ENCODE measurements at regions not wholly inside any gene's neighbourhood (a gene's known extent, or its start where the extent isn't known, plus 50 kb on each side); places are given as distances from the start of the nearest gene placed in this dataset.

DNA sequence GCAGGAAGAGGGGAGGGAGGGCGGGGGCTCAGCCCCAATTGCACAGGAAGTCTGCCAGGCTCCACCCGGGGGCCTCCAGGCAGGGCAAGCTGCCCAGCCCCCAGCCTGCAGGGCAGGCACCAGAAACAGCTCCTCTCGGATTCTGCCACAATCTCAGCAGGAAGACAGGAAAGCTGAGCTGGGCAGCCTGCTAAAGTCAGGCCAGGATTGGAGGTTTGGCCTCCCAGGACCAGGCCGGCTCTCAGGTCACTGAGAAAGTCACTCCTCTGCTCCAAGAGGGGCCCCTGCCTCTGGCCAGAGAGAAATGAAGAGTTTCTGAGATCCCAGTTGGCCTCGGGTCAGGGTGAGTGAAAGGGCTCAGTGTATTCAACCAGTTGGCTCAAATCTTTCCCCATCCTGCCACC, 54.6 kb upstream of the STXBP1 start:
- CTCF ChIA-PET = interaction anchor here (0.7 to 5.0 kb wide), 5 partner anchors 16 to 57 kb away, joined by 3 to 21 read pairs (median 3); no protein-coding TSS in a partner anchor
- DNase-seq (ENCODE audit: low read depth) = no peak
- POLR2A ChIA-PET = interaction anchor here (0.7 to 0.8 kb wide), 2 partner anchors 15 to 21 kb away, joined by 6 to 11 read pairs; no protein-coding TSS in a partner anchor
- no peak for TF ChIP-seq CTCF (IDR thresholded peaks at IDR 0.05; ENCODE audit: insufficient read depth, low read depth, low read length)
- Histone ChIP-seq H3K27me3 (ENCODE audit: control insufficient read depth, insufficient read depth, low read length) (no peaks in the 10 kb centered on the region), H3K36me3 (ENCODE audit: control insufficient read depth, insufficient read depth, low read length) (peaks cover 29% of the 10 kb centered on the region), H3K4me3 (ENCODE audit: low read depth, low read length) (no peak overlapping the region)

DNA sequence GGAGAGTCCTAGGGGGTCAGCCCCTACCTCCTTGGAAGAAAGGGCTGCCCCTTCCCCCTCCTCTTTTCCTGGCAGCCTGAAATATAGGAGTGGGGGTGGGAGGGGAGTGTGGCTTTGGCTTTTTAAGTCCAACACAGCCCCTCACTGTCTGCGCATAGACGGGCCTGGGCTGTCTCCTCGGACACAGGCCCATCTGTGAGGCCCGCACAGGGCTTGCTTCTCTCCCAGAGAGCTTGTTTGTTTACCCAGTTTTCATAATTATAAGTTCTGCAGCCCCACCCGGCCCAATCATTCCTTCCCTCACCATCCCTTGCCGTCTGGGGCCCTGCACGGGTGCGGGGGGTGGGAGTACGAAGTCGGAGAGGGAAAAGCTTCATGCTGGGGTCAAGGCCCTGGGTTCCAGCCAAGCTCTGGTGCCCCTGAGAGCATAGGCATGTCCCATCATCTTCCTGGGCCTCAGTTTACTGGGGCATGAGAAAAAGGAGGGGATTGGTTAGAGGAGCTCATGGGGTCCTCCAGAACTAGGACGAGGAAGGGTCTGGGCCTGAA, 54.0 kb upstream of the STXBP1 start:
- POLR2A ChIA-PET = interaction anchor here (0.7 to 1.0 kb wide), 3 partner anchors 9 to 21 kb away, joined by 3 to 11 read pairs (median 6); no protein-coding TSS in a partner anchor
- no peak for DNase-seq (ENCODE audit: low read depth)

DNA sequence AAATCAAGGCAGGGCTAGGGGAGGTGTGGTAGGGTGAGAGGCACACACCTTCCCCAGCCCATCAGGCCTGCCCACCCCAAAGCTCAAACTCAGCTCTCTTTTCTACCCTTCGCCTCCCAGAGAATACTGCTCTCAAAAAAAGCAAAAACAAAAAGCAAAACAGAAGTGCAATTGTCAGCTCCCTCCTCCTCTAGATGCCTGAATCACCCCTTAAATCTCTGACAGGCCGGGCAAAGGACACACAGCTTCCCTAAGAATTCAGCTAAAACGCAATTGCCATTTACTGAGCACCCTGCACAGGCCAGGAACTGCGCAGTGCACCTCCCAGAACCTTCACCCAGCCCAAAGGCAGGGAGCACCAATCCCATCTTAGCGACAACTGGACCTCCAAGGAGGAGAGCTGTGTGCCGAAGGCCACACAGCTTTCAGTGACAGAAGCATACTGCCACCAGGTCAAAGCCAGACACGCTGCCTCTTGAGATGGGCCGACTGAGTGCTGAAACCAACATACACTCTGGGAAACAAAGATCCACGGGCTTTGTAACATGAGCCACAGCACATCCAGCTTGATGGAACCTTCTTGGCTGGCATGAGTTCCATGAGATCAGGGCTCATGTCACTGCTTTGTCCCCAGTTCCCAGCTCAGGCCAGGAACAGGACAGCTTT, 53.4 kb upstream of the STXBP1 start:
- Histone ChIP-seq H3K36me3 (ENCODE audit: control insufficient read depth, insufficient read depth, low read length) (peaks cover 32% of the 10 kb centered on the region), H3K27me3 (ENCODE audit: control insufficient read depth, insufficient read depth, low read length) (no peaks in the 10 kb centered on the region), H3K4me3 (ENCODE audit: low read depth, low read length) (no peak overlapping the region)
- CTCF ChIA-PET = interaction anchor here (0.7 to 5.0 kb wide), 6 partner anchors 16 to 176 kb away, joined by 4 to 21 read pairs (median 6); partner anchors contain the start of gene TOR2A
- no peak for TF ChIP-seq CTCF (IDR thresholded peaks at IDR 0.05; ENCODE audit: insufficient read depth, low read depth, low read length)
- DNase-seq (ENCODE audit: low read depth) = no peak
- POLR2A ChIA-PET = interaction anchor here (0.7 to 1.0 kb wide), 2 partner anchors 8 to 249 kb away, joined by 3 read pairs; no protein-coding TSS in a partner anchor

More for the DNA sequence above, 54.0 kb upstream of the STXBP1 start:
- Histone ChIP-seq H3K27me3 (ENCODE audit: control insufficient read depth, insufficient read depth, low read length) (no peaks in the 10 kb centered on the region), H3K4me3 (ENCODE audit: low read depth, low read length) (peak overlapping the region; percentile 6; the same call in 1 of the 2 replicates), H3K36me3 (ENCODE audit: control insufficient read depth, insufficient read depth, low read length) (peaks cover 33% of the 10 kb centered on the region)
- CTCF ChIA-PET = interaction anchor here (1.2 to 5.0 kb wide), 5 partner anchors 16 to 177 kb away, joined by 4 to 21 read pairs (median 7); partner anchors contain the start of gene TOR2A
- no peak for TF ChIP-seq CTCF (IDR thresholded peaks at IDR 0.05; ENCODE audit: insufficient read depth, low read depth, low read length)

DNA sequence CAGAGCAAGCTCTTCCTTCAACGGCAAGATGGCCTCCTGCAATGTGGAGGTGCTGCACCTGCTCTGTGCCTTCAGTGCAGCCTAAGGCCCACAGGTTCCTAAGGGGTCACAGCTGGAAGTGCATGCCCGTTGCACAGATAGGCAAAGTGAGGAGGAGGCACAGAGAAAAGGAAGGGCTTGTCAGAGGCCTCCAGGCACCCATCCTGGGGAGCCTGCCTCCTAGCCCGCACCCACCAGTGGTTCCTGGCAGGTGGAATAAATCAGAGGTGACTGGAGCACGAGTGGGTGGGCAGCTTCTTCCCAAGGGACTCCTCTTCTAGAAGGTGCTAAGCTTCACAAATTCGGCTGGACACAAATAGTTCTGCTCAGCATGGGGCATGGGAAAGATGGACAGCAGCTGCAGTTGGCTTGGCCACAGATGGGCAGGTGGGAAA, 52.8 kb upstream of the STXBP1 start:
- Histone ChIP-seq H3K36me3 (ENCODE audit: control insufficient read depth, insufficient read depth, low read length) (peaks cover 32% of the 10 kb centered on the region), H3K27me3 (ENCODE audit: control insufficient read depth, insufficient read depth, low read length) (no peaks in the 10 kb centered on the region), H3K4me3 (ENCODE audit: low read depth, low read length) (no peak overlapping the region)
- no peak for DNase-seq (ENCODE audit: low read depth)
- POLR2A ChIA-PET = interaction anchor here (1.0 kb wide), 1 partner anchor 8 kb away, joined by 3 read pairs; no protein-coding TSS in a partner anchor
- CTCF ChIA-PET = interaction anchor here (0.7 to 5.0 kb wide), 8 partner anchors 15 to 176 kb away, joined by 3 to 21 read pairs (median 4); partner anchors contain the start of gene TOR2A
- TF ChIP-seq CTCF (IDR thresholded peaks at IDR 0.05; ENCODE audit: insufficient read depth, low read depth, low read length) = no peak
